Neural cell (in vitro differentiated cells): ENCODE measurements at regions not wholly inside any gene's neighbourhood (a gene's known extent, or its start where the extent isn't known, plus 50 kb on each side); places are given as distances from the start of the nearest gene placed in this dataset.

ENCODE experiments used
- H2AFZ ChIP-seq: fragments of 200-600, 300-800 bp; sonication (generic), shearing (Covaris generic); 2 replicates; pipeline ENCODE4 v1.6.0; 2014; ENCODE audit warnings: low read depth, mild to moderate bottlenecking, antibody characterized with exemption, low read length, moderate library complexity
- H3F3A ChIP-seq: fragments of 200-600 bp; shearing (Covaris generic); 2 replicates; pipeline ENCODE4 v1.6.1; 2016; ENCODE audit warnings: mild to moderate bottlenecking, moderate library complexity, mixed read lengths, antibody characterized with exemption, low read length; ENCODE audit not compliant: insufficient read depth, poor library complexity, severe bottlenecking
- H3K27ac ChIP-seq: fragments of 200-600, 300-800 bp; sonication (generic), shearing (Covaris generic); 2 replicates; pipeline ENCODE4 v1.5.1; 2014; ENCODE audit warnings: mild to moderate bottlenecking, low read length, moderate library complexity
- H3K27me3 ChIP-seq: fragments of 300-800, 200-600 bp; sonication (generic), shearing (Covaris generic); 2 replicates; pipeline ENCODE4 v1.6.0; 2014; ENCODE audit warnings: mild to moderate bottlenecking, low read depth, low read length, moderate library complexity; ENCODE audit not compliant: insufficient read depth
- H3K36me3 ChIP-seq: fragments of 300-800, 200-600 bp; sonication (generic), shearing (Covaris generic); 2 replicates; pipeline ENCODE4 v1.5.1; 2014; ENCODE audit warnings: mild to moderate bottlenecking, antibody characterized with exemption, low read length, moderate library complexity; ENCODE audit not compliant: insufficient read depth
- H3K4me2 ChIP-seq: fragments of 300-800, 200-600 bp; sonication (generic), shearing (Covaris generic); 2 replicates; pipeline ENCODE4 v1.6.0; 2014; ENCODE audit warnings: mild to moderate bottlenecking, low read length
- H3K4me3 ChIP-seq: fragments of 300-800, 200-600 bp; sonication (generic), shearing (Covaris generic); 2 replicates; pipeline ENCODE4 v1.5.1; 2014; ENCODE audit warnings: mild to moderate bottlenecking, low read length, moderate library complexity
- H3K79me2 ChIP-seq: fragments of 200-600 bp; shearing (Covaris generic); replicated peaks from 2 replicates; pipeline ENCODE4 v1.6.0; 2014; ENCODE audit warnings: mild to moderate bottlenecking, low read length, moderate library complexity; ENCODE audit not compliant: insufficient read depth
- H3K9ac ChIP-seq: fragments of 300-800, 200-600 bp; sonication (generic), shearing (Covaris generic); 2 replicates; pipeline ENCODE4 v1.6.1; 2016; ENCODE audit warnings: mild to moderate bottlenecking, low read length, mixed read lengths
- H3K9me2 ChIP-seq: fragments of 200-600 bp; shearing (Covaris generic); 2 replicates; pipeline ENCODE4 v1.6.1; 2016; ENCODE audit warnings: mild to moderate bottlenecking, low read length, mixed read lengths; ENCODE audit not compliant: insufficient read depth
- H3K9me3 ChIP-seq: fragments of 200-600, 300-800 bp; sonication (generic), shearing (Covaris generic); 2 replicates; pipeline ENCODE4 v1.6.1; 2016; ENCODE audit warnings: mild to moderate bottlenecking, mixed run types, low read length, moderate library complexity, mixed read lengths
- H4K20me1 ChIP-seq: fragments of 200-600 bp; shearing (Covaris generic); 2 replicates; pipeline ENCODE4 v1.6.1; 2016; ENCODE audit warnings: mild to moderate bottlenecking, mixed run types; ENCODE audit not compliant: insufficient read depth
- EP300 ChIP-seq: fragments of 450-650 bp; conservative IDR thresholded peaks from 2 replicates; pipeline ENCODE4 v1.6.1; 2014; ENCODE audit warnings: antibody characterized with exemption, mild to moderate bottlenecking, moderate library complexity; ENCODE audit not compliant: poor library complexity, severe bottlenecking
- EZH2 ChIP-seq: fragments of 200-600, 300-800 bp; shearing (Covaris generic), sonication (generic); IDR thresholded peaks from 2 replicates; pipeline ENCODE4 v1.6.1; 2014; ENCODE audit warnings: antibody characterized with exemption, low read length, borderline replicate concordance, mild to moderate bottlenecking; ENCODE audit not compliant: insufficient read depth, poor library complexity, severe bottlenecking
- MXI1 ChIP-seq: fragments of 450-650 bp; conservative IDR thresholded peaks from 2 replicates; pipeline ENCODE4 v1.6.1; 2014; ENCODE audit warnings: antibody characterized with exemption, mild to moderate bottlenecking; ENCODE audit not compliant: poor library complexity, severe bottlenecking
- POLR2AphosphoS5 ChIP-seq: IDR thresholded peaks from 2 replicates; pipeline ENCODE4 v1.6.1; 2012
- RAD21 ChIP-seq: fragments of 450-650 bp; conservative IDR thresholded peaks from 2 replicates; pipeline ENCODE4 v1.6.1; 2014; ENCODE audit warnings: antibody characterized with exemption, mild to moderate bottlenecking, moderate library complexity
- SMC3 ChIP-seq: fragments of 450-650 bp; conservative IDR thresholded peaks from 2 replicates; pipeline ENCODE4 v1.6.1; 2014; ENCODE audit warnings: antibody characterized with exemption, mild to moderate bottlenecking, moderate library complexity; ENCODE audit not compliant: poor library complexity
- TAF1 ChIP-seq: IDR thresholded peaks from 2 replicates; pipeline ENCODE4 v1.6.1; 2012; ENCODE audit warnings: low read depth
- TF ChIP-seq, protein P1 (sequence below): IDR thresholded peaks from 2 replicates; pipeline ENCODE4 v1.6.1; 2012; ENCODE audit warnings: borderline replicate concordance
- TF ChIP-seq, protein P2 (sequence below): fragments of 450-650 bp; IDR thresholded peaks from 2 replicates; pipeline ENCODE4 v1.5.1; 2014; ENCODE audit warnings: antibody characterized with exemption, mild to moderate bottlenecking, moderate library complexity; ENCODE audit not compliant: poor library complexity, severe bottlenecking

DNA sequence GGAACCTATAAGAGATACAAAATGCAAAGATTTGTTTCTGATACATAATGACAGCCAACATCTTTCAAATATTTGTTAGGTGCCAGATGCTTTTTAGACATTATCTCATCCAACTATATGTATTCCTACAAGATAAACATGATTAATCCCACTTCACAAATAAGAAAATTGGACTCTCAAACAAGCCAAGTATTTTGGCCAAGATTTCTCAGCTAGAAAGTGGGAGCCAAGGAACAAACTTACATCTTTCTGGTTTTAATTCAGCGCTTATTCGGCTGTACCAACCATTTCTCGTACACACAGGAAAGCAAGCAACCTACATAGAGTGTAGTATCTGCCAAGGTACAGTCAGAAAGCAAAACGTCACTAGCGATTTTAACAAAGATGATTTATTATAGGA lies 85.7 kb upstream of the SERP2 start:
- no peaks in the 10 kb centered on the region for H3F3A ChIP-seq
- no peaks in the 10 kb centered on the region for H3K9me3 ChIP-seq
- H2AFZ ChIP-seq, result no peak overlapping the region
- no peaks in the 10 kb centered on the region for H4K20me1 ChIP-seq
- H3K27me3 ChIP-seq, result no peaks in the 10 kb centered on the region
- H3K79me2 ChIP-seq, result no peaks in the 10 kb centered on the region
- no peak overlapping the region for H3K4me3 ChIP-seq
- no peaks in the 10 kb centered on the region for H3K36me3 ChIP-seq
- TF ChIP-seq MXI1, result no peak
- TF ChIP-seq TAF1, result no peak
- H3K4me2 ChIP-seq, result no peak overlapping the region
- H3K9ac ChIP-seq, result no peak overlapping the region
- H3K9me2 ChIP-seq, result no peaks in the 10 kb centered on the region
- H3K27ac ChIP-seq, result no peak overlapping the region

DNA sequence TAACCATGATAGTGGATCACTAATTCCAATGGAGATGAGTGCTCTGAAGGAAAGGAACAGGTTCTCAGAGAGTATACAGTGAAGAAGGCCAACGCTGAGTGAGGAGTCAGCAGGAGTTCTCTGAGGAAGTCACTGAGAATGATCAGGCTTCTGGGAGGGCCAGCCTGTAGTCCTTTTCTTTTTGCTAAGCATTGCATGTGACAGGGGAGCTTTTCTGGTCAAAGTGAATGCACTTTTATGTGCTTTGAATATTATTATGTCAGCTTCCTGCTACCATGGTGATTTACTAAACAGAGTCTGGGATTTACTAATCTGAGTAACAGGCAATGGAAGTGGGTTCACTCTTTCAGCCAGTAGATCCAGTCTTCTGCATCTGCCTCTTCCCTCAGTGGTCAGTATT lies 81.1 kb upstream of the SERP2 start:
- no peak overlapping the region for H2AFZ ChIP-seq
- TF ChIP-seq, protein P1, sequence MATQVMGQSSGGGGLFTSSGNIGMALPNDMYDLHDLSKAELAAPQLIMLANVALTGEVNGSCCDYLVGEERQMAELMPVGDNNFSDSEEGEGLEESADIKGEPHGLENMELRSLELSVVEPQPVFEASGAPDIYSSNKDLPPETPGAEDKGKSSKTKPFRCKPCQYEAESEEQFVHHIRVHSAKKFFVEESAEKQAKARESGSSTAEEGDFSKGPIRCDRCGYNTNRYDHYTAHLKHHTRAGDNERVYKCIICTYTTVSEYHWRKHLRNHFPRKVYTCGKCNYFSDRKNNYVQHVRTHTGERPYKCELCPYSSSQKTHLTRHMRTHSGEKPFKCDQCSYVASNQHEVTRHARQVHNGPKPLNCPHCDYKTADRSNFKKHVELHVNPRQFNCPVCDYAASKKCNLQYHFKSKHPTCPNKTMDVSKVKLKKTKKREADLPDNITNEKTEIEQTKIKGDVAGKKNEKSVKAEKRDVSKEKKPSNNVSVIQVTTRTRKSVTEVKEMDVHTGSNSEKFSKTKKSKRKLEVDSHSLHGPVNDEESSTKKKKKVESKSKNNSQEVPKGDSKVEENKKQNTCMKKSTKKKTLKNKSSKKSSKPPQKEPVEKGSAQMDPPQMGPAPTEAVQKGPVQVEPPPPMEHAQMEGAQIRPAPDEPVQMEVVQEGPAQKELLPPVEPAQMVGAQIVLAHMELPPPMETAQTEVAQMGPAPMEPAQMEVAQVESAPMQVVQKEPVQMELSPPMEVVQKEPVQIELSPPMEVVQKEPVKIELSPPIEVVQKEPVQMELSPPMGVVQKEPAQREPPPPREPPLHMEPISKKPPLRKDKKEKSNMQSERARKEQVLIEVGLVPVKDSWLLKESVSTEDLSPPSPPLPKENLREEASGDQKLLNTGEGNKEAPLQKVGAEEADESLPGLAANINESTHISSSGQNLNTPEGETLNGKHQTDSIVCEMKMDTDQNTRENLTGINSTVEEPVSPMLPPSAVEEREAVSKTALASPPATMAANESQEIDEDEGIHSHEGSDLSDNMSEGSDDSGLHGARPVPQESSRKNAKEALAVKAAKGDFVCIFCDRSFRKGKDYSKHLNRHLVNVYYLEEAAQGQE, result no peak
- TF ChIP-seq, protein P2, sequence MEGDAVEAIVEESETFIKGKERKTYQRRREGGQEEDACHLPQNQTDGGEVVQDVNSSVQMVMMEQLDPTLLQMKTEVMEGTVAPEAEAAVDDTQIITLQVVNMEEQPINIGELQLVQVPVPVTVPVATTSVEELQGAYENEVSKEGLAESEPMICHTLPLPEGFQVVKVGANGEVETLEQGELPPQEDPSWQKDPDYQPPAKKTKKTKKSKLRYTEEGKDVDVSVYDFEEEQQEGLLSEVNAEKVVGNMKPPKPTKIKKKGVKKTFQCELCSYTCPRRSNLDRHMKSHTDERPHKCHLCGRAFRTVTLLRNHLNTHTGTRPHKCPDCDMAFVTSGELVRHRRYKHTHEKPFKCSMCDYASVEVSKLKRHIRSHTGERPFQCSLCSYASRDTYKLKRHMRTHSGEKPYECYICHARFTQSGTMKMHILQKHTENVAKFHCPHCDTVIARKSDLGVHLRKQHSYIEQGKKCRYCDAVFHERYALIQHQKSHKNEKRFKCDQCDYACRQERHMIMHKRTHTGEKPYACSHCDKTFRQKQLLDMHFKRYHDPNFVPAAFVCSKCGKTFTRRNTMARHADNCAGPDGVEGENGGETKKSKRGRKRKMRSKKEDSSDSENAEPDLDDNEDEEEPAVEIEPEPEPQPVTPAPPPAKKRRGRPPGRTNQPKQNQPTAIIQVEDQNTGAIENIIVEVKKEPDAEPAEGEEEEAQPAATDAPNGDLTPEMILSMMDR, result no peak
- TF ChIP-seq SMC3, result no peak
- TF ChIP-seq RAD21, result no peak
- TF ChIP-seq POLR2AphosphoS5, result no peak
- no peak for TF ChIP-seq TAF1
- TF ChIP-seq MXI1, result no peak
- no peak for TF ChIP-seq EZH2
- TF ChIP-seq EP300, result no peak
- no peaks in the 10 kb centered on the region for H4K20me1 ChIP-seq
- no peak overlapping the region for H3K4me2 ChIP-seq
- H3K36me3 ChIP-seq, result no peaks in the 10 kb centered on the region
- no peaks in the 10 kb centered on the region for H3F3A ChIP-seq
- no peak overlapping the region for H3K9ac ChIP-seq
- H3K27ac ChIP-seq, result no peak overlapping the region
- no peaks in the 10 kb centered on the region for H3K9me2 ChIP-seq
- no peaks in the 10 kb centered on the region for H3K9me3 ChIP-seq
- no peaks in the 10 kb centered on the region for H3K27me3 ChIP-seq
- no peak overlapping the region for H3K4me3 ChIP-seq
- no peaks in the 10 kb centered on the region for H3K79me2 ChIP-seq

DNA sequence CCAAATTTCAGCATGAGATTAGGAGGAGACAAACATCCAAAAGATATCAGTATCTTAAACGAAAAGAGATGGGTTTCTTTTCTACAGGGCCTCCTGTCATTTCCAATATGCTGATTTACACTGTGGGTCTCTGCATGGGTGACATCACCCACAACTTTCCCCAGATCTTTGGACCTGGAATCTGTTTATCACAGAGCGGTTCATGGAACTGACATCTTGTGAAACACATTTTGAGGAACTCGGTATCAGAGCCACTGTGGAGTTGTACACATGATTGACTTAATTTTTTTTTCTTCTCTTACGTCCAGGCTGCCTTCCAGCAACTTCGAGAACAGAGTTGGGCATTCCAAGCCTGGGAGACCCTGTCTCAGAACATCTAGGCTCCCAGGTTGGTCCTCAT lies 80.2 kb upstream of the SERP2 start:
- Histone ChIP-seq H2AFZ (no peak overlapping the region), H3K36me3 (no peaks in the 10 kb centered on the region), H3F3A (no peaks in the 10 kb centered on the region), H3K4me3 (no peak overlapping the region), H3K4me2 (no peak overlapping the region), H3K9ac (no peak overlapping the region), H3K27me3 (no peaks in the 10 kb centered on the region), H3K79me2 (no peaks in the 10 kb centered on the region), H3K9me3 (no peaks in the 10 kb centered on the region), H3K9me2 (no peaks in the 10 kb centered on the region), H4K20me1 (no peaks in the 10 kb centered on the region), H3K27ac (no peak overlapping the region)
- TF ChIP-seq EP300 (no peak), TAF1 (no peak), SMC3 (no peak), RAD21 (no peak), POLR2AphosphoS5 (no peak), MXI1 (no peak), EZH2 (no peak)
- TF ChIP-seq, protein P1, result no peak
- TF ChIP-seq, protein P2, result no peak
